GM23248 (cell line): ENCODE measurements at regions not wholly inside any gene's neighbourhood (a gene's known extent, or its start where the extent isn't known, plus 50 kb on each side); places are given as distances from the start of the nearest gene placed in this dataset.

ENCODE experiments used
- DNase-seq: peaks from one replicate; pipeline ENCODE4 v3.0.0-alpha.2; 2015
- H2AFZ ChIP-seq: fragments of 200-600 bp; sonication (generic); 2 replicates; pipeline ENCODE4 v1.6.1; 2016; ENCODE audit warnings: antibody characterized with exemption
- H3F3A ChIP-seq: fragments of 200-600 bp; sonication (generic); 2 replicates; pipeline ENCODE4 v1.6.1; 2016; ENCODE audit warnings: mild to moderate bottlenecking, antibody characterized with exemption, mixed run types; ENCODE audit not compliant: insufficient read depth
- H3K27ac ChIP-seq: fragments of 200-600 bp; sonication (generic); 2 replicates; pipeline ENCODE4 v1.5.1; 2016; ENCODE audit warnings: mild to moderate bottlenecking
- H3K27me3 ChIP-seq: fragments of 200-600 bp; sonication (generic); replicated peaks from 2 replicates; pipeline ENCODE4 v1.6.1; 2016; ENCODE audit warnings: mild to moderate bottlenecking; ENCODE audit not compliant: insufficient read depth
- H3K36me3 ChIP-seq: fragments of 200-600 bp; sonication (generic); 2 replicates; pipeline ENCODE4 v1.6.1; 2016; ENCODE audit warnings: low read depth, mild to moderate bottlenecking
- H3K4me1 ChIP-seq: fragments of 200-600 bp; sonication (generic); 2 replicates; pipeline ENCODE4 v1.6.1; 2016; ENCODE audit warnings: mild to moderate bottlenecking; ENCODE audit not compliant: insufficient read depth
- H3K4me2 ChIP-seq: fragments of 200-600 bp; sonication (generic); one replicate; pipeline ENCODE4 v1.6.1; 2016; ENCODE audit warnings: mild to moderate bottlenecking; ENCODE audit not compliant: unreplicated experiment
- H3K4me3 ChIP-seq: fragments of 200-600 bp; sonication (generic); 2 replicates; pipeline ENCODE4 v1.5.1; 2016; ENCODE audit warnings: mild to moderate bottlenecking
- H3K79me2 ChIP-seq: fragments of 200-600 bp; sonication (generic); 2 replicates; pipeline ENCODE4 v1.6.1; 2016; ENCODE audit warnings: mild to moderate bottlenecking; ENCODE audit not compliant: insufficient read depth
- H3K9ac ChIP-seq: fragments of 200-600 bp; sonication (generic); 2 replicates; pipeline ENCODE4 v1.6.1; 2016; ENCODE audit warnings: mild to moderate bottlenecking
- H3K9me2 ChIP-seq: fragments of 200-600 bp; sonication (generic); 2 replicates; pipeline ENCODE4 v1.6.1; 2016; ENCODE audit warnings: mixed run types, mild to moderate bottlenecking, moderate library complexity; ENCODE audit not compliant: insufficient read depth
- H3K9me3 ChIP-seq: fragments of 200-600 bp; sonication (generic); one replicate; pipeline ENCODE4 v1.6.1; 2017; ENCODE audit warnings: low read depth
- H4K20me1 ChIP-seq: fragments of 200-600 bp; sonication (generic); 2 replicates; pipeline ENCODE4 v1.6.0; 2016; ENCODE audit not compliant: insufficient read depth
- EZH2 ChIP-seq: fragments of 200-600 bp; sonication (generic); IDR thresholded peaks from 2 replicates; pipeline ENCODE4 v1.6.1; 2018; ENCODE audit warnings: antibody characterized with exemption, mild to moderate bottlenecking; ENCODE audit not compliant: insufficient read depth, poor library complexity, severe bottlenecking
- EZH2phosphoT487 ChIP-seq: fragments of 200-600 bp; sonication (generic); IDR thresholded peaks from 2 replicates; pipeline ENCODE4 v1.6.1; 2018; ENCODE audit warnings: antibody characterized with exemption, moderate library complexity, mild to moderate bottlenecking, low read depth; ENCODE audit not compliant: insufficient read depth
- WGBS, 2 experiments: methylation state at CpG; one replicate each; pipeline ENCODE4 v1.1.6; 2015 to 2017; ENCODE audit warnings: low lambda C conversion rate in 2 of 2, low coverage in 1 of 2; ENCODE audit errors: missing lambda C conversion rate in 2 of 2; 5-methylcytosine and 5-hydroxymethylcytosine counted together
- in situ Hi-C: fragments of 300-500 bp; cut with MboI; formaldehyde crosslinking; loops from 2 replicates; pipeline ENCODE4 v1.15.0; 2020

DNA sequence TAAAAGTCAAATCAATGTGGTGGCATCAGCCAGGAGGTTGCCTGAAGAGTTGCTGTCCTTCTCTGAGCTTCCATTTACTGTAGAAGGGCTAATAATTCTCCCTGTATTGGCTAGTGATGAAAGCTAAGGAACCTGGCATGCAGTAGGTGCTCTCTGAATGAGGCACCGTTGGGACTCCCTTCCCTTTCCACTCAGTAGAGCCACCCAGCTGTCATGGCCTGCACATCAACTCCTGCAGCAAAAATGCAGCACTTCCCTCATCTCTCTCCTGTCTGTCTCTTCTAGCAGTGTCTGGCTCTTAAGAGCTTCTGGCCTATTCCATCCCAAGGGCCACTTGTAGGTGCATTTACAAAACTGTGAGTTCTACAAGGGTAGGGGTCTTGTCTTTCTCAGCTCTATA is 369.0 kb downstream of the MATN1 start:
- in situ Hi-C loops = no loop called here
- Histone ChIP-seq H3K27ac (no peak overlapping the region), H3K36me3 (no peaks in the 10 kb centered on the region), H3K27me3 (peaks cover 13% of the 10 kb centered on the region), H4K20me1 (no peaks in the 10 kb centered on the region), H3K9me3 (no peaks in the 10 kb centered on the region), H3K4me2 (no peak overlapping the region), H3F3A (no peaks in the 10 kb centered on the region), H3K9me2 (no peaks in the 10 kb centered on the region), H3K79me2 (no peaks in the 10 kb centered on the region), H2AFZ (no peak overlapping the region), H3K4me3 (no peak overlapping the region), H3K4me1 (no peaks in the 10 kb centered on the region), H3K9ac (no peak overlapping the region)
- no peak for TF ChIP-seq EZH2
- TF ChIP-seq EZH2phosphoT487 = no peak
- no peak for DNase-seq
- 10 to 14% methylated on average over 1 of the region's 1 CpG for whole genome bisulfite sequencing, 2 experiments

GRCh38 chr1:30353637-30354036 is 369.7 kb downstream of the MATN1 start:
- H3K27ac ChIP-seq = no peak overlapping the region
- peaks cover 13% of the 10 kb centered on the region for H3K27me3 ChIP-seq
- H3F3A ChIP-seq = no peaks in the 10 kb centered on the region
- no peak overlapping the region for H3K4me3 ChIP-seq
- peak; percentile 42 for DNase-seq
- no peaks in the 10 kb centered on the region for H3K9me3 ChIP-seq
- no peaks in the 10 kb centered on the region for H3K9me2 ChIP-seq
- in situ Hi-C loops = no loop called here
- no peaks in the 10 kb centered on the region for H3K4me1 ChIP-seq
- TF ChIP-seq EZH2phosphoT487 (no peak), EZH2 (no peak)
- H3K79me2 ChIP-seq = no peaks in the 10 kb centered on the region
- no peaks in the 10 kb centered on the region for H3K36me3 ChIP-seq
- H3K4me2 ChIP-seq = no peak overlapping the region
- no peak overlapping the region for H2AFZ ChIP-seq
- no peak overlapping the region for H3K9ac ChIP-seq
- H4K20me1 ChIP-seq = no peaks in the 10 kb centered on the region

GRCh38 chr1:30348147-30348546 is 375.2 kb downstream of the MATN1 start:
- Histone ChIP-seq H3K27ac (no peak overlapping the region), H3K9me2 (no peaks in the 10 kb centered on the region), H4K20me1 (no peaks in the 10 kb centered on the region), H2AFZ (no peak overlapping the region), H3K79me2 (no peaks in the 10 kb centered on the region), H3K4me2 (no peak overlapping the region), H3K27me3 (peaks cover 17% of the 10 kb centered on the region), H3K4me1 (no peaks in the 10 kb centered on the region), H3F3A (no peaks in the 10 kb centered on the region), H3K4me3 (no peak overlapping the region), H3K9me3 (no peaks in the 10 kb centered on the region), H3K9ac (no peak overlapping the region), H3K36me3 (no peaks in the 10 kb centered on the region)
- no peak for DNase-seq
- in situ Hi-C loops = no loop called here
- TF ChIP-seq EZH2phosphoT487 = no peak
- TF ChIP-seq EZH2 = no peak
- WGBS, 2 experiments = 16 to 17% methylated on average over 2 of the region's 2 CpGs

GRCh38 chr1:30345491-30346130 is 377.8 kb downstream of the MATN1 start:
- H3K79me2 ChIP-seq = no peaks in the 10 kb centered on the region
- H3K4me3 ChIP-seq = no peak overlapping the region
- H3F3A ChIP-seq = no peaks in the 10 kb centered on the region
- in situ Hi-C loops = no loop called here
- H3K36me3 ChIP-seq = no peaks in the 10 kb centered on the region
- no peak overlapping the region for H3K9ac ChIP-seq
- no peak overlapping the region for H3K4me2 ChIP-seq
- no peaks in the 10 kb centered on the region for H3K9me2 ChIP-seq
- H3K27me3 ChIP-seq = peaks cover 4% of the 10 kb centered on the region
- no peaks in the 10 kb centered on the region for H4K20me1 ChIP-seq
- TF ChIP-seq EZH2phosphoT487 (no peak), EZH2 (no peak)
- no peak overlapping the region for H3K27ac ChIP-seq
- H3K4me1 ChIP-seq = no peaks in the 10 kb centered on the region
- 37 to 41% methylated on average over 4 of the region's 4 CpGs for WGBS, 2 experiments
- no peak overlapping the region for H2AFZ ChIP-seq
- DNase-seq = no peak
- H3K9me3 ChIP-seq = no peaks in the 10 kb centered on the region

- in situ Hi-C loops = no loop called here
- WGBS, 2 experiments = 16 to 21% methylated on average over 3 of the region's 3 CpGs
- TF ChIP-seq EZH2phosphoT487 (no peak), EZH2 (no peak)
- H3K9me3 ChIP-seq = no peaks in the 10 kb centered on the region
- DNase-seq = no peak
- no peaks in the 10 kb centered on the region for H3K36me3 ChIP-seq
- H3K4me2 ChIP-seq = no peak overlapping the region
- no peaks in the 10 kb centered on the region for H3K9me2 ChIP-seq
- H3K27ac ChIP-seq = no peak overlapping the region
- H3K4me3 ChIP-seq = no peak overlapping the region
- H3K9ac ChIP-seq = no peak overlapping the region
- no peaks in the 10 kb centered on the region for H3K79me2 ChIP-seq
- H3F3A ChIP-seq = no peaks in the 10 kb centered on the region
- no peaks in the 10 kb centered on the region for H3K4me1 ChIP-seq
- H3K27me3 ChIP-seq = peaks cover 4% of the 10 kb centered on the region
- no peak overlapping the region for H2AFZ ChIP-seq
- no peaks in the 10 kb centered on the region for H4K20me1 ChIP-seq
These were observed 379.8 kb downstream of the MATN1 start for GRCh38 chr1:30343562-30343961.
